ENCODE measurements at regions not wholly inside any gene's neighbourhood (a gene's known extent, or its start where the extent isn't known, plus 50 kb on each side); places are given as distances from the start of the nearest gene placed in this dataset.

DNA sequence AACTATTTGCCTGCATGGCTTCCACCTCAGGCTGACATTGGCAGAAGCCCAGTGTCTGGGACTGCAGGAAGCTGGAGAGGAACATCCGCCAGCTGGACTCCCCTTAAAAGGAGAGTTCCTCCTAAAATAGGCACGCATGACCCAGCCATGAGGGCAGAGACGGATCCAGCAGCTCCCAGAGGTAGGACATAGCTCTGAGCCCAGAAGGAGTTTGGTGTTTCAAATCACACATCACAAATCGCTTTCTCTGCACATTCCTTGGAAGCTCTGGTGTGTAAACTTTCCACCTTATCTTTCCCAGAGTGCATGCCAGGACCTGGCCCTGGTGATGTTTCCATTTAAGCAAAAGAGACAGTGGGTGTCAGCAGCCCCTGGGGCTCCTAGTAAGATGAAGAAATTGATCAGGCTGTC is 231.1 kb upstream of the CDH5 start:
- H3K9me3 ChIP-seq (ENCODE audit: control insufficient read depth, insufficient read depth, low read depth, low read length), result no peaks in the 10 kb centered on the region
- no peak overlapping the region for H3K4me3 ChIP-seq (replicated peaks in 1 of 4; ENCODE audit: control extremely low read depth in 1 of 4, insufficient read depth in 1 of 4, low read depth in 3 of 4, low read length in 4 of 4)
- no peak overlapping the region for H3K9ac ChIP-seq (ENCODE audit: insufficient read depth, low read length)
- DNase-seq (ENCODE audit: low read depth in 2 of 2), result peak in 1 of 2 donors; percentile 75
- H3K79me2 ChIP-seq (ENCODE audit: control insufficient read depth, insufficient read depth, low read length), result no peaks in the 10 kb centered on the region
- no peaks in the 10 kb centered on the region for H3K36me3 ChIP-seq (ENCODE audit: control insufficient read depth, insufficient read depth, low read length)
- TF ChIP-seq EZH2 (IDR thresholded peaks at IDR 0.05; ENCODE audit: low read length, missing control alignments), result no peak
- TF ChIP-seq, protein P1, sequence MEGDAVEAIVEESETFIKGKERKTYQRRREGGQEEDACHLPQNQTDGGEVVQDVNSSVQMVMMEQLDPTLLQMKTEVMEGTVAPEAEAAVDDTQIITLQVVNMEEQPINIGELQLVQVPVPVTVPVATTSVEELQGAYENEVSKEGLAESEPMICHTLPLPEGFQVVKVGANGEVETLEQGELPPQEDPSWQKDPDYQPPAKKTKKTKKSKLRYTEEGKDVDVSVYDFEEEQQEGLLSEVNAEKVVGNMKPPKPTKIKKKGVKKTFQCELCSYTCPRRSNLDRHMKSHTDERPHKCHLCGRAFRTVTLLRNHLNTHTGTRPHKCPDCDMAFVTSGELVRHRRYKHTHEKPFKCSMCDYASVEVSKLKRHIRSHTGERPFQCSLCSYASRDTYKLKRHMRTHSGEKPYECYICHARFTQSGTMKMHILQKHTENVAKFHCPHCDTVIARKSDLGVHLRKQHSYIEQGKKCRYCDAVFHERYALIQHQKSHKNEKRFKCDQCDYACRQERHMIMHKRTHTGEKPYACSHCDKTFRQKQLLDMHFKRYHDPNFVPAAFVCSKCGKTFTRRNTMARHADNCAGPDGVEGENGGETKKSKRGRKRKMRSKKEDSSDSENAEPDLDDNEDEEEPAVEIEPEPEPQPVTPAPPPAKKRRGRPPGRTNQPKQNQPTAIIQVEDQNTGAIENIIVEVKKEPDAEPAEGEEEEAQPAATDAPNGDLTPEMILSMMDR (conservative IDR thresholded peaks at IDR 0.05 in 1 of 2, IDR thresholded peaks at IDR 0.05 in 1 of 2; ENCODE audit: low read depth in 1 of 2, low read length in 2 of 2), result no peak
- no peak overlapping the region for H3K4me2 ChIP-seq (ENCODE audit: extremely low read depth, insufficient read depth, low read length)
- no peak overlapping the region for H2AFZ ChIP-seq (ENCODE audit: low read length)
- no peaks in the 10 kb centered on the region for H3K27me3 ChIP-seq (ENCODE audit: control insufficient read depth, insufficient read depth, low read length)
- H4K20me1 ChIP-seq (ENCODE audit: control insufficient read depth, extremely low read depth, insufficient read depth, low read length), result no peaks in the 10 kb centered on the region
- peaks cover 35% of the 10 kb centered on the region for H3K4me1 ChIP-seq (ENCODE audit: control insufficient read depth, extremely low read depth, insufficient read depth, low read length)
- H3K27ac ChIP-seq (ENCODE audit: insufficient read depth, low read length), result no peak overlapping the region

- no peaks in the 10 kb centered on the region for H3K27me3 ChIP-seq (ENCODE audit: control insufficient read depth, insufficient read depth, low read length)
- no peak for DNase-seq (ENCODE audit: low read depth in 2 of 2)
- H2AFZ ChIP-seq (ENCODE audit: low read length), result no peak overlapping the region
- no peak for TF ChIP-seq EZH2 (IDR thresholded peaks at IDR 0.05; ENCODE audit: low read length, missing control alignments)
- TF ChIP-seq, protein P1 (conservative IDR thresholded peaks at IDR 0.05 in 1 of 2, IDR thresholded peaks at IDR 0.05 in 1 of 2; ENCODE audit: low read depth in 1 of 2, low read length in 2 of 2), result no peak
- no peak overlapping the region for H3K4me2 ChIP-seq (ENCODE audit: extremely low read depth, insufficient read depth, low read length)
- H3K9me3 ChIP-seq (ENCODE audit: control insufficient read depth, insufficient read depth, low read depth, low read length), result no peaks in the 10 kb centered on the region
- no peaks in the 10 kb centered on the region for H4K20me1 ChIP-seq (ENCODE audit: control insufficient read depth, extremely low read depth, insufficient read depth, low read length)
- no peak overlapping the region for H3K9ac ChIP-seq (ENCODE audit: insufficient read depth, low read length)
- no peak overlapping the region for H3K4me3 ChIP-seq (replicated peaks in 1 of 4; ENCODE audit: control extremely low read depth in 1 of 4, insufficient read depth in 1 of 4, low read depth in 3 of 4, low read length in 4 of 4)
- H3K4me1 ChIP-seq (ENCODE audit: control insufficient read depth, extremely low read depth, insufficient read depth, low read length), result peaks cover 39% of the 10 kb centered on the region
- no peak overlapping the region for H3K27ac ChIP-seq (ENCODE audit: insufficient read depth, low read length)
- no peaks in the 10 kb centered on the region for H3K79me2 ChIP-seq (ENCODE audit: control insufficient read depth, insufficient read depth, low read length)
- no peaks in the 10 kb centered on the region for H3K36me3 ChIP-seq (ENCODE audit: control insufficient read depth, insufficient read depth, low read length)
Measured at GRCh38 chr16:66134875-66135274, 231.6 kb upstream of the CDH5 start.

DNA sequence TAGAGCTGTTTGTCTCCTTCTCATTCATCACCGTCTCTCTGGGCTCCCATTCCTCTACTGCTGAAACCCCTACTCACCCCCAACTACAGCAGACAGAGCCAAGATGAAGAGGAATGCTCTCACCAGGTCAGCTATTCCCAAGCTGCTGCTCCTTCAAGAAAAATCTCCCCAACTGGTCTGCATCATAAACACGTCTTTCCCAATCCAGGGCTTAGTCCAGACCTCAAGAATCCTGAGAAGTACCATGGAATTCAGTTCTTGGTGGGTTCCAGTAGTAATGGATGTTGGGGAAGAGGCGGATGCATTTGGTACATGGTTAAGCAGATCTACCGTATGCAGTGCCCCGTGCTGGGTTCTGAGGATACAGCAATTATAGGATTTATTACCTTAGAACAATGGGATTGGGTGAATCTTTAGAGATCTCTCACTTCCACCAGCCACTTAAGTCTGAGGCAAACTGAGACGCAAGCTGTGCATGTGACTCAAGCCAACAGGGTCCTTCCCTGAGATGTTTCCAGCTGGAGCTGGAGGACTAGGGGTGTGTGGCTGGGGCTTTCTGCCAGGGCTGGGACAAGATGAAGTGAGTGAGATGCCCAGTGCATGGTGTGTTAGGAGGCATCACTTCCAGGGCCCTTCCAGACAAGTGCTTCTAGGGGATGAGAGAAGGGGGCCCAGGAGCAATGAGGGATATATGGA is 232.7 kb upstream of the CDH5 start:
- Histone ChIP-seq H3K27ac (ENCODE audit: insufficient read depth, low read length) (no peak overlapping the region), H4K20me1 (ENCODE audit: control insufficient read depth, extremely low read depth, insufficient read depth, low read length) (no peaks in the 10 kb centered on the region), H3K4me1 (ENCODE audit: control insufficient read depth, extremely low read depth, insufficient read depth, low read length) (peaks cover 39% of the 10 kb centered on the region), H3K9me3 (ENCODE audit: control insufficient read depth, insufficient read depth, low read depth, low read length) (no peaks in the 10 kb centered on the region), H3K4me2 (ENCODE audit: extremely low read depth, insufficient read depth, low read length) (no peak overlapping the region), H3K9ac (ENCODE audit: insufficient read depth, low read length) (no peak overlapping the region), H3K4me3 (replicated peaks in 1 of 4; ENCODE audit: control extremely low read depth in 1 of 4, insufficient read depth in 1 of 4, low read depth in 3 of 4, low read length in 4 of 4) (peak overlapping the region in 1 of 4 experiments; percentile 29), H3K79me2 (ENCODE audit: control insufficient read depth, insufficient read depth, low read length) (no peaks in the 10 kb centered on the region), H3K27me3 (ENCODE audit: control insufficient read depth, insufficient read depth, low read length) (no peaks in the 10 kb centered on the region), H3K36me3 (ENCODE audit: control insufficient read depth, insufficient read depth, low read length) (no peaks in the 10 kb centered on the region), H2AFZ (ENCODE audit: low read length) (no peak overlapping the region)
- DNase-seq (ENCODE audit: low read depth in 2 of 2), result peak; percentile 80 to 82
- TF ChIP-seq, protein P1 (conservative IDR thresholded peaks at IDR 0.05 in 1 of 2, IDR thresholded peaks at IDR 0.05 in 1 of 2; ENCODE audit: low read depth in 1 of 2, low read length in 2 of 2), result no peak
- TF ChIP-seq EZH2 (IDR thresholded peaks at IDR 0.05; ENCODE audit: low read length, missing control alignments), result no peak
